ENCODE measurements at regions not wholly inside any gene's neighbourhood (a gene's known extent, or its start where the extent isn't known, plus 50 kb on each side); places are given as distances from the start of the nearest gene placed in this dataset.
"Not testable (repeated sequence)": the region's sequence is repeated elsewhere in the genome, so short reads cannot be mapped to it uniquely, and the experiment has no call there.

DNA sequence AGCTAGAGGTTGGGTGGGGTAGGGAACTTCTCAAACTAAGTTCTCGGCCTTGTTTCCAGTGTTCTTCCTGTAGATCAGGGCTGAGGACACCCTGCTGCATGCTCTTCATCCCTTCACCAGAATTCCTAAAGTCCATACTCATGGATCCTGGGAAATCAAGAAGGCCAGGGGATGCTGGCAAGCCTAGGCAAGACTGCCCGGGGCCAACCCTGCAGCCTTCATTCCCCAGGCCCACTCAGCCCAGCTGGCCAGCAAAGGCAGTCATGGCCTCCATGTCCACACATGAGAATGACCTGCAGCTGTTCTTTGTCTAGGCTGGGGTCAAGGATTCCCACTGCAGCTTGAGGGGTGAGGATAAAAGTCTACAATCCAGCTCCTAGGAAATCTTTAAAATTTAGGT is 109.3 kb upstream of the ETV6 start:
- DNase-seq, result no peak

DNA sequence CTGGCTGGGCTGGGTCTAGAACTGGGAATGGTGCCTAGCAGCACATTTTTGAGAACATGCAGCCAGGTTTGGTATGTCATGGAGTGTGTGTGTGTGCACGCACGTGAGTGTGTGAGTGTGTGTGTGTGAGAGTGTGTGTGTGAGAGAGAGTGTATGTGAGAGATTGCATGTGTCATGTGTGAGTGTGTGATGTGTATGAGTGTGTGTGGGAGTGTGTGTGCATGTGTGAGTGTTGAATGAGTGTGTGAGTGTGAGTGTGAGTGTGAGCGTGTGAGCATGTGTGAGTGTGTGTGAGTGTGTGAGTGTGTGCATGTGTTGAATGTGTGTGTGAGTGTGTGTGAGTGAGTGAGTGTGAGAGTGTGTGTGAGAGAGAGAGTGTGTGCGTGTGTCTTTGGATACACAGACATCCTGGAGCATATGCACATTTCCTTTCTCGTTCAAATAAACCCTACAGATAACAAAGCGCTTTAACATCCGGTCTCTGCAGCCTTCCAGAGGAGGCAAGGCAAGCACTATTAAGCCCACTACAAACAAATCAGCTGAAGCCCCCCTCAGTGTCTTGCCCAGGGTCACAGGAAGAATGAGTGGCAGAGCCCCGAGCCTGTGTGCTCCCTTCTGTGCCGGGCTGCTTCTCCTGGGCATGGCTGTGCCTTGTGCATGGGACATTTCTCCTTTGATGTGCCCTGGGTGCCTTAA is 108.7 kb upstream of the ETV6 start:
- DNase-seq, result no peak

DNA sequence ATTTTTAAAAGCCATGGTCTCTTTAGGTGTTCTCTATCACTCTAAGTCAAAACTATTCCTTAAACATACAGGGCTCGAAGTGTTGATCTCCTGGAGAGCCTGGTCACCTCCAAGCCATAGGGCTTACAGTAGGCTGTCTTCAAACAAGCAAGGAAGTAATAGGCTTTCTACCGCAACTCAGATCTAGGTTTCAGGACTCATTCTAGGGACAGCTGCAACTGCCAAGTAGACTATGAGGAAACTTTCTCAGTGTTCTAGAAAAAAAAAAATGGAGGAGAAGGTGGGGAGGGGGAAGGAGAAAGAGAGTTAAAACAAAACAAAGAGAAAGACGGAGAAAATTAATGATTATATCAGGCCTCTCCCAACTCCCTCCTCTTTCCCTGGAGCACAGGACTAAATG is 106.9 kb upstream of the ETV6 start:
- no peak for DNase-seq

DNA sequence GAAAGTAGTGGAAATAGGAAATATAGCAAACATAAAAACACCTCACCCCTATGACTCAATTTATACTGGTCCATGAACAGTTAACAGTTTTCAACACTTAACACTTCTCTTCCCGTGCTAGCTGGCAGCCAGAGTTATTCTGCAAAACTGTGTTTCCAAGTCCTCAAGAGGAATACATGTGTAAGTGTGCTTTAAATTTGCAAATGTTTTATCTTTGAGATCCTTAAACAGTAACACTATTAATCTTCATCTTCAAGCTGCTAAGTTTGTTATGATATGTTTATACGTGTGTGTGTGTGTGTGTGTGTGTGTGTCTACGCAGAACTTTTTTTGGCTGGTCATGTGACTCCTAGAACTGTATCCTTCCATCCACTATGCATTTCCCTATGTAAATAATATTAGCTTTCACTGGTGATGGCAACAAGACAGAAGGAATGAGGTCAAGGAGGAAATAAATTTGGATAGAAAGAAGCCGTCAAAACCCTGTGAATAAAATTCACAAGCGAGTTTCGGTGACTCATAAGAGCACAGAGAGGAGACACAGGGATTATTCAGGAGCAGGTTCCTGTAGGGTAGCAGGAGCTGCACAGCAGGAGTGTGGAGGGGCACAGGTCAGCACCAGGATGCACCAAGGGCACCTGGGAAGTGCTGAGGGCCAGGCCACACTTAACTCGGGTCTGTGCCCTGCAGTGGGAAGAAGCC is 105.9 kb upstream of the ETV6 start:
- DNase-seq, result no peak

DNA sequence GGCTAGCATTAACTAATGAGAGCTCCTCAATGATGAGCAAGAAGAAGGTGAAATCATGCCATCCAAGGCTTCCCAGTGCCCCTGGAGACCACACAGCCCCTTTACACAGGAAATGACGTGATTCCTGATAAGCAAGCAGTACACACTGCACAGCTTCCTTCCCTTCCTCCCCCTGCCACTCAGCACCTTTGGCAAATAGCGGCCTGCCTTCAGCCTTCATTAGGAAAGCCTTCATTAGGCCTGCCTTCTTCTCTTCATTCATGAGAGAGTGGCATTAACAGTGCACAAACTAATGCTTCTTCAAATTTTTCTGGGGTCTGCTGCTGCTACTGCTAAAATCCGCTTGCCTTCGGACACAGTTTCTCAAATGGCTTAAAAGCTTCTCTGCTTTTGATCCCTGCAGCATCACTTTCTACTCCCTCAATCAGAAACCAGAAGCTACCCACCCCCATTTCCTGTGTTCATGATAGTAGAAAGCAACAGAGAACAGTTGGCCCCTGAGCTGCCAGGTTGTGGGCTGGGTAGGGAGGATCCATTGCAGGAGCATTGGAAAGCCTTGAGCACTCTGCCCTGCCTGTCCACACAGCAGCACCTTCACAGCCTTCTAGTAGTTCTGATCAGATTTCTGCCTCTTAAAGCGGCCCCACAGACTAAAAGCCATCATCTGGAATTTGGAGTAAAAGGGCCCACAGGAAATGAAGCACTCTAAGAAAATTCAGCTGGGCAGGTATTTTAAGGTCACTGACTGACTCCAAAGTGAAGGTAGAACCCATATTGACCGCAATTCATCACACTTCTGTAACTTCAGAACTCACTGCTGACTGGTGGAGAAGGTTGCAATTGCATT is 103.8 kb upstream of the ETV6 start:
- no peak for DNase-seq

DNA sequence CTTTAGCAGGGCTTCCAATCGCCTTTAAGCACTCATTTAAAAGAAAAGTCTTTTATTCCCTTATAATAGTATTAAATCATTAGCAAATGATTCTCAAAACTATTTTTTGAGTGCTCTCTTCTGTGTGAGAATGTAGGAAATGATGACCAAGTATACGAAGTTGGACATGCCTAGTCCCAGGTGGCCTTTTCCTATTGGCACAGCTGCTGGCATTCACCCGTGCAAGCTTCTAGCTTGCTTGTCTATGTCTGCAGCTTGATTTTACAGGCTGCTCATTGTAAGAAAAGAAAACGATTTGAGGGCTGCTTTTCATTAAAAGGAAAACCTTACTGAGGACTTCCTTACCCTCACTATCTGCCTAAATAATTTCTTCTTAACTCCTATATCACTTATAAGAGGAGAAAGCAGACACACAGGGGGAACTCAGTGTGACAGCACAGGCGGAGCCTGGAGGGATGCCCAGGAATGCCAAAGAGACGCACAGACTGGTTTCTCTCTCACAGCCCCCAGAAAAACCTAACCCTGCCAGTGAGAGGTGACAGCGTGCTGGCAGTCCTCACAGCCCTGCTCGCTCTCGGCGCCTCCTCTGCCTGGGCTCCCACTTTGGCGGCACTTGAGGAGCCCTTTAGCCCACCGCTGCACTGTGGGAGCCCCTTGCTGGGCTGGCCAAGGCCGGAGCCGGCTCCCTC is 102.7 kb upstream of the ETV6 start:
- DNase-seq, result not testable (repeated sequence)

DNA sequence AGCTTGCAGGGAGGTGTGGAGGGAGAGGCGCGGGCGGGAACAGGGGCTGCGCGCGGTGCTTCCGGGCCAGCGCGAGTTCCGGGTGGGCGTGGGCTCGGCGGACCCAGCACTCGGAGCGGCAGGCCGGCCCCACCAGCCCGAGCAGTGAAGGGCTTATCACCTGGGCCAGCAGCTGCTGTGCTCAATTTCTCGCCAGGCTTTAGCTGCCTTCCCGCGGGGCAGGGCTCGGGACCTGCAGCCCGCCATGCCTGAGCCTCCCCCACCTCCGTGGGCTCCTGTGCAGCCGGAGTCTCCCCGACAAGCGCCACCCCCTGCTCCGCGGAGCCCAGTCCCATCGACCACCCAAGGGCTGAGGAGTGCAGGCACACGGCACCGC is 102.2 kb upstream of the ETV6 start:
- DNase-seq, result not testable (repeated sequence)

DNA sequence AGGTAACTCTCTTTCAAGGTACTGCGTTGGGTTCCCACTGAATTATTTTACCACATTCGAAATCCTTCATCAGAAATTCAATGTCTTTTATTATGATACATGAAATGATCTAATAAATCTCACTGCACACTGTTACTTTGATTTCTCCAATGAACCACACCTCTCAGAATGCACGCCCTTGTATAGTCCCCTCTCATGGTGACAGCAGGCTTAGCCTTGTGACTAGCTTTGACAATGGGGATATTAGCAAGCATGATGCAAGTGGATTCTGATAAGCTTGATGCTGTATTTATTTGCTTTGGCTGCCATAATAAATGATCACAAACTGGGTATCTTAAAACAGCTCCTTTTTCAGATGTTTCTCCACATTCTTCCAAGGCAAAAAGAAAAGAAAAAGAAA is 100.4 kb upstream of the ETV6 start:
- DNase-seq, result no peak

DNA sequence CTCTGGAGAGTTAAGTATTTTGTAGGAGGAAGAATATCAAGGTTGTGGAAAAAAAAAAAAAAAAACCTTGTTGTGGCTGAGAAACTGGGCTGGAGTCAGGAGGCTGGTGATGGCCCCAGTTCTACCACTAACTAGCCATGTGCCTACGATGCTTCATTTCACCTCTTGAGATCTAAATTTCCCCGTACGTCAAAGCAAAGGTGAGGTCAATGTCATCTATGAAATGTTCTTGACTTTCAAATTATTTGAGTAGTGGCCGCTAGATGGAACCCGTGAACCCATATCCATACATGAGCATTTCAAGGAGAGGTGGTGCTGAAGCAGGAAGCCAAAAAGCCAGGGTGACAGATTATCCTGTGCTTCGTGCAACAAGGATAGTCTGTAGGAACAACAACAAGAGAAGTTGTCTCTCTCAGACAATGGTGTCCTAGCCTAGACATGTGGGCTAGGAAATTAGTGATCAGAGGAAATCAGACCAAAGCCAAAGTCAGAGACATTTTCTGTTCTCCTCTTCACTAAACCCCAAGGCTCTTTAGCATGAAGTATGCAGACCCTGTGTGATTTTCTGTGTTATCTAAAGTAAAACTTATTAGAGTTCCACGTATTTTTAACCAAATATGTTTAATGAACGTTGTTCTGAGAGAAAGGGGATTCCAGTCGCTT is 95.5 kb upstream of the ETV6 start:
- DNase-seq, result no peak

DNA sequence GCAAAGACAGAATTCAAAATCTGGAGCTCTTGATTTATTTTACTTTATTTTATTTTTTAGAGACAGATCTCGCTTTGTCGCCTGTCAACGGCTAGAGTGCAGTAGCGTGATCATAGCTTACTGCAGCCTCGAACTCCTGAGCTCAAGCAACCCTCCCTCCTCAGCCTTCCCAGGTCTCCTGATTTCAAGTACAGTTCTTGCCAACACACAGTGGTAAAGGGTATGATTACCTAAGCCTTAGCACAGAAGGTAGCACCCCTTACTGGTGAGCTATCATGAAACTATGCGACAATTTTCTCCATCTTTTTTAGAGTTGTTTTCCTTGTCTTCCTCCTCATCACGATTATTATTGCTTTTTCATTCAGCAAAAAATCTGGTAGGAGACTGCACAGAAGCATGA is 94.3 kb upstream of the ETV6 start:
- no peak for DNase-seq

DNA sequence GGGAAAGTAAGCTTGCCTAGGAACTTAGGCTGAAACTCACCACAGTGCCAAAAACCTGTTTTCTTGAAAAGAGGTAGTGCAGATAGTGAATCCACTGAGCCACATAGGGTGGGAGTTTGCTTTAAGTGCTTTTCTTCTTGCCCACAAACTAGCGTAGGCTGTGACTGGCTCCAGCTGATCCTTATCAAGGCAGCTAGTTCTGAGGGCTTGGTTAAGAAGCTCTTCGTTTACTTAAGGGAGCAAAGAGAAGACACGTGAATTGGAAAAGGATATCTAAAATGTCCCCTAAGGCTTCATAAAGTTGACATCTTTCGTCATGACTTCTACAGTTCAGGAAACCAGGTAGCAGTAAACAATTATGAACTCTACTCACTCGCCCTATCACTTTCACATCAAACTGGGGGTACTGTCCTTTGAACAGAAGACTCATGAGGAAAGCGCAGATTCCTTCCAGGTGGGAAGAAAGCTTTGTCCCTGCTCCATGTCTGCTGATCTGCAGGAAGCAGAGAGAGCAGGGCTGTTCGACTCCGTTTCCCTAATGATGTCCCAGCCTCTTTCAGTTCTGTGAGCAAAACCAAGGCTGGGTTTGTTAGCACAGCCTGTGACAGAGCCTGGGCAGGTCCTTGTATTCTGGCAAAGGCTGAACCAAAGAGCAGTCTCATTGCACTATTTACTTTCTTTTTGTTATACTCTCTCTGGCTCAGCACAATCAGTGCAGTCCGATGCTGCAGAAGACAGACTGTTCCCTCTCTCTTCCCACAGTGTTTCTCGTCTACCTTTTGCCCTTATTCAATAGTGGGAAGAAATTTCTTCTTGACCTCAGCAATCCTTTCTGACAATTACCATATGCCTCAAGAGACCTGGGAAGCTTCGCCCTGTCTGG is 93.5 kb upstream of the ETV6 start:
- no peak for DNase-seq

DNA sequence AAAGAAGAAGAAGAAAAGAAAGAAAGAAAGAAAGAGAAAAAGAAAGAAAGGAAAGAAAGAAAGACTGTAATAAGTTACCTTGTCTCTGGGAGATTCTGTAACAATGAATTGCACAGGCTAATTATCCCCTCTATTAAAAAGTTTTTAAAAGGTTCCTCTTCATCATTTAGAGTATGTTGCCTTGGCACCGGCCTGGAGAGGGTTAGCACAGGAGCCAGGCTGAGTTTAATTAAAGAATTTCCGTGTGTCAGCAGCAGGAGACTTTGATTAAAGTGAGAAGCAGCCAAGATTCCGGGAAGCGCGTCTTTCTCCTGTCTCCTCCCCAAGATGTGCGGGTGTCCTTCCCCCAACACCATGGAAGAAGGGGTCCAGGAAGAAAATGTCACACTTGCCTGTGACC is 92.8 kb upstream of the ETV6 start:
- no peak for DNase-seq

DNA sequence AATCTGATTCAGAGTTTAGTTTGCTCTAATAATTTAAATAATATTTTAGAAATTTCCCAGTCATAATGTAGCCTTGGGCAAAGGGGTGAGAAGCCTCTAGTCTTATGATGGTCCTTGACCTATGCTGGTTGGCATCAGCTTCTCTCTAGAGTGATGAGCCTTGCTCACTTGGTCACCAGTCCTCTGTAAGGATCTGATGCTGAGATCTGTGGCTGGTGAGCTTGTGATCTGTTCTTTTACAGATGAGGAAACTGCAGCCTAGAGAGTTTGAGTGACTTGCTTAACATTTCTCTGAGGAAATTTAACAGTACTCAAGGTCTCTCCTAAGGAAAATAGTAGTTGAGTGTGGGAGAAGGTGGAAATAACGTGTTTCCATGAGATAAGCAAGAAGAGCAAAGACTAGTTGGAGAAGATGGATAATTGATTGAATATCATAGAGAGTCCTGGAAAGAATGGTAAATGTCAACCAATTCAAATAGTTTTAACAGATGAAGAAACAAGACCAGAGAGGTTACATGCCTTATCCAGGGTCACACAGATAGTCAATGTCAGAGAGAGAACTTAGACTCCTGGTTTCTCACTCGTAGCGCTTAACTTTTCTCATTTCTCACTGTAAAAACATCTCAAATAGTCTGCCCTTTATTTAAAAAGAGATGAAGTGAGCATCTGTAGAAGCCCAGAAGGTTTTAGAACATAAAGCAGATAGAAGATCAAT is 89.7 kb upstream of the ETV6 start:
- no peak for DNase-seq

DNA sequence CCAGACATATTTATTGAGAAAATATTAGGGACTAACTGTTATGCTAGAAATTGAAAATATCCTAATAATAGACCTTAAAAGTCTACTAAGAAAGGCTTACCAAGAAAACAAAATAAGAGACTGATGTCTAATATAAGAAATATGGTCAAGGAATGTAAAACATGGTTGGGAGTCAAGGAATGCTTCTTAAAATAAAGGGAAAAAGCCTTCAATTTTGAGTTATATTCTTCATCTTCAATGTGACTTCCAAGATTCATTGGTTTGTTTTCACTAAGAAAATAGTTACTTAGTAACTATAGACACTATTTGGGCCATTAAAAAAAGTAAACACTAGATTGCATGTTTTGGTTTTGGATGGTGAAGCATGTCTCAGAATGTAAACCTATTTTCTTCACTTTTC is 88.1 kb upstream of the ETV6 start:
- DNase-seq, result no peak

DNA sequence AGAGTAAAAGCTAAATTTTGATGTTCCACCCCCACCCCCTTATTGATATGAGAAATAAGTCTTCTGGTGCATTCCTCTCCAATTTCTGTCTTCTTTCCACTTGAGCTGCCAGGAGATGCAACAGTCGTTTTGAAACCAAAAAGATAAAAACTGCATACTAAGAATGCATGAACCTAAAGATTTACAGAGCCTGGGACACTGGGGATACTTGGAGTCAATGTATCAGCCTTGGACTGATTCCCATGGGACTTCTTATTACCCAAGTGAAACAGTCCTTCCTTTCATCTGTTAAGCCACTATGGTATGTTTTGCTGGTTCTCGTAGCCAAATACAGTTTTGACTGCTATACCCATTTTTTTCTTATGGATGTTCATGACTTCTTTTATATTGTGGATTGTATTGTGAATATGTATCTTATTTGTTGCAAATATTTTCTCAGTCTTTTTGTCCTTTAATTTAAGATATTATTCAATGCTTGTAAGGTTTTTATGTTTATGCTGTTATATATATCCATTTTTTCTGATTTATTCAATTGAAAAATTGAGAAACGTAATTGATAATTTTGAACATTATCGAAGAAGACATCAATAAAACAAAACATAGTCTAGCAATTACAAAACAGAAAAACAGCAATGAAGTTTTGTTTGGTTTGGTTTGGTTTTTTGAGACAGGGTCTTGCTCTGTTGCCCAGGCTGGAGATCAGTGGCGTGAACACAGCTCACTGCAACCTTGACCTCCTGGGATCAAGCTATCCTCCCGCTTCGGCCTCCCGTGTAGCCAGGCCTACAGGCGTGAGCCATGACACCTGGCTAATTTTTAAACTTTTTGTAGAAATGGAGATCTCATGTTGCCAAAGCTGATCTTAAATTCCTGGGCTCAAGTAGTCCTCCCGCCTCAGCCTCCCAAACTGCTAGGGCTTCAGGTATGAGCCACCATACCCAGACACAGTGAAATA is 85.4 kb upstream of the ETV6 start:
- DNase-seq, result no peak

DNA sequence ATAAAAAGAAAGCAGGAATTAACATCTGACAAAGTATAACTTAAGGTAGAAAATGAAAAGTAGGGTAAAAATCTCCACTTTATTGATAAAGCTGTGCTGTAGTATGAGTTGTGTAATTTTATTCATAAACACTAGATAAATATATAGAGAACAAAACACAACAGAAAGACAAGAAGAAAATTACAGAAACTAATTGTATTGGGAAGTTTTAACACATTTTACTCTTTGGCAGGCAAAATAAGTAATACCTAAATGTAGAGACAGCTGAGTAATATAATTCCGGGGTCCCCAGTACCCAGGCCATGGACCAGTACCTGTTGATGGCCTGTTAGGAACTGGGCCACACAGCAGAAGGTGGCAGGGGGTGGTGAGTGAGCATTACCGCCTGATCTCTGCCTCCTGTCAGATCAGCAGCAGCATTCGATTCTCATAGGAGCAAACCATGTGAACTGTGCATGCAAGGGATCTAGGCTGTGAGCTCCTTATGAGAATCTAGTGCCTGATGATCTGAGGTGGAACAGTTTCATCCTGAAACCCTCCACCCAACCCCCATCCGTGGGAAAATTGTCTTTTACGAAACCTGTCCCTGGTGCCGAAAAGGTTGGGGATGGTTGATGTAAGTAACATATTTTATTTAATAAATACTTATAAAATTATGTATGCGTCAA is 84.4 kb upstream of the ETV6 start:
- no peak for DNase-seq

DNA sequence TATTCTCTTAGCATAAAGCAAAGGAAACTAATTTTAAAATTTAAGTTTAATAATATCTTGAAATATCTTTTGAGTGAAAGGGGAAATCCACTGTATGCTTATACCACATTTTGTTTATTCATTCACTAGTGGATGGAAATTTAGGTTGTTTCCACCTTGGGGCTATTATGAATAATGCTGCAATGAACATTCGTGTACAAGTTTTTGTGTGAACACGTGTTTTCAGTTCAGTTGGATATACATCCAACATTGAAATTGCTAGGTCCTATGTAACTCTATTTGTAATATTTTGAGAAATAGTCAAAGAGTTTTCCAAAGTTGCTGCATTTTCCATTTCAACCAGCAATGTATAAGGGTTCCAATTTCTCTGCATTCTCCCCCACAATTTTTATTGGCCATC is 83.7 kb upstream of the ETV6 start:
- no peak for DNase-seq

DNA sequence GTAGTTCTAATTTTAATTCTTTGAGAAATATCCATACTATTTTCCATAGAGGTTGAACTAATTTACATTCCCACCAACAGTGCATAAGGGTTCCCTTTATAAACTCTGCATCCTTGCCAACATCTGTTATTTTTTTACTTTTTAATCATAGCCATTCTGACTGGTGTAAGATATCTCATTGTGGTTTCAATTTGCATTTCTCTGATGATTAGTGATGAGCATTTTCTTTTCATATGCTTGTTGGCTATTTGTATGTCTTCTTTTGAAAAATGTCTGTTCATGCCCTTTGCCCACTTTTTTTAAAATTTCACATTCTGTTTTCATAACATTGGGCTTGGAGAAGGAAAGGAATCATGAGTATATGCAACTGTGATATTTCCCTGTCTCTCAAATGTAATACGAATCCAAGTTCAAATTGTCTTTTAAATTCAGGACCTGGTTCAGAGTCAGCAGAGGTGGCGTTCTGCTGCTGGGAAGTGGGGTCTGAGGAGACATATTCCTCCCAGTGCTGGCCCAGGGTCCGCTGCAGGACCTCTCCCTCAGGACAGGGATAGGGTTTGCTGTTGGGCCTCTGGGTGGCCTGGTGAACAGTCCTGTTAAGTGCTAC is 81.2 kb upstream of the ETV6 start:
- DNase-seq, result no peak

All from activated CD4-positive, alpha-beta T cell treated with anti-CD3 and anti-CD28 coated beads for 1 hour (primary cell).